NCI-H748 (cell line): ENCODE measurements at regions not wholly inside any gene's neighbourhood (a gene's known extent, or its start where the extent isn't known, plus 50 kb on each side); places are given as distances from the start of the nearest gene placed in this dataset.
A peak's percentile ranks its signal among the peaks of the same experiment; 100 is the strongest.

Source experiments
- DNase-seq: peaks from one replicate; lab custom pipeline; 2025; ENCODE audit not compliant: unreplicated experiment; lab: John Stamatoyannopoulos, UW

- no peak for DNase-seq
Measured at GRCh38 chr20:22652681-22653588, 68.6 kb upstream of the FOXA2 start.

DNA sequence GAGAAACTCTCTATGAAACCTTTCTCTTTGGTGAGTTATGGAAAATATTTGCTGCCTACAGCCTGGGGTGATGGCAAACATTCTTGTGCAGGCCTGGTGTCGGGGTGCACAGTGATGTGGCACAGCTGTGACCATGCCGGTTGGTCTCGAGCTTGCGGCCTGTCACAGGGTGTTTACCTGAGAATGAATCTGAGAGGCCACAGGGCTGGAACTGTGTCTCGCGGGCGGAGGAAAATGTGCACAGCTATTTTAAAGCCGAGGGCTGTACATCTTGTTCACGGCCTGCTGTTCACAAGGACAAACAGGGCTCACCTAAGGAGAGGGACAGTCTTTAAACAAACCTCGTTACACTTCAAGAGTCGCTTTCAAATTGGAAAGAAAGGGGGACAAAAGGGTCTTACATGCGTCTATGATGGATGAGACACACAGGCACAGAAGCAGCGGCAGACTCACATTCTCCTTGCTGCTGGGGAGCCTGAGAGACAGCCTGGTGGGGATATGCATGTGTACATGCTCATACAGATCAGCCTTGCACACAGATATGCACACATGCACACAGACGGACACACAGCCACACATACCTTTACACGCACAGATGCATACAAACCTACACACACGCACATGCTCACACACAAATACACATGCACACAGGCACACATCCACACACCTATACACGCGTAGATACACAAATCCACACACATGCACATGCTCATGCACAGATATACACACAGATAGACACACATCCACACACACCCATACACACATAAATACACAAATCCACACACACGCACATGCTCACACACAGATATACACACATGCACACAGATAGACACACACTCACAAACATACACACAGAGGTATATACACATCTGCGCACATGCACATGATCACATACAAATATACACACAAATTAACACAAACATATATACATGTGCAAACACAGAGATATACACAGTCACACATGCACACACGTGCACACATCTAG is 69.6 kb upstream of the FOXA2 start:
- no peak for DNase-seq

- no peak for DNase-seq
Measured at GRCh38 chr20:22663528-22664025, 79.2 kb upstream of the FOXA2 start.

GRCh38 chr20:22667198-22667597 is 82.8 kb upstream of the FOXA2 start:
- DNase-seq: no peak

- no peak for DNase-seq
Measured at GRCh38 chr20:22672191-22672590, 87.8 kb upstream of the FOXA2 start.

- peak; percentile 81 for DNase-seq
Measured at GRCh38 chr20:22673467-22673866, 89.1 kb upstream of the FOXA2 start.

DNA sequence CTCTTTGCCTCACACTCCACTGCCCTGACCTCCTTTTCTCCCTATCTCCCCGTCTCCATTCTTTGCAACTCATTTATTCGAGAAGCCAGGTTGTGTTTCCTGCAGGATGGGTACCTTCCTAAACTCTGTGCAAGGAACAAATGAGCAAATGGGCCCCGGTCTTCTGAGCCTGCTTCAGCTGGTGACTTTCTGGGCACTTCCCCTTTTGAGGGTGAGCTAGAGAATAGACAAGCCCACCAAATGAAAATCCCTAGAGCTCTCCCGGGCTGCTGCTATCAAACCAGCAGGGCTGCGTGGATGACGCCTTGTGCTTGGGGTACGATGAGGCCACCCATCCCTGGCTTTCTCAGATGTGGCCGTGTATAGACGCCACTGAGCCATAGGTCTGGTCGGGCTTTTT is 91.0 kb upstream of the FOXA2 start:
- DNase-seq: no peak

DNA sequence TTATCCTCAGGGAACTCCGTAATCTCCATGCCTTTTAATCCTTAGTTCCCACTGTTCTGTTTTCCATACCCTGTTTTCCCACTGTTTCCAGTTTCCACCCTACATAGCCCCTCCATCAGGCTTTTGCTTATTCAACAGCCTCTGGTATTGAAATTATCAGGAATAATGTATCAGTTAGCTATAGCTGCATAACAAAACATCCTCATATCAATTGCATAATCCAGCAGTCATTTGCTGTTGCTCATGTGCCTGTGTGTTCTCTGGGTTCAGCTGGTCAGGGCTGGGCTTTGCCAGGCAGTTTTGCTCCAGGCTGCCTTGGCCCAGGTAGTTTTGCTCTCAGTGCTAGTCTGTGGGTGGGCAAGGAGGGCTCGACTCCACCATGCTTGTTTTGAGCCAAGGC is 94.3 kb upstream of the FOXA2 start:
- no peak for DNase-seq

GRCh38 chr20:22679197-22679596 is 94.8 kb upstream of the FOXA2 start:
- DNase-seq: peak; percentile 25

DNA sequence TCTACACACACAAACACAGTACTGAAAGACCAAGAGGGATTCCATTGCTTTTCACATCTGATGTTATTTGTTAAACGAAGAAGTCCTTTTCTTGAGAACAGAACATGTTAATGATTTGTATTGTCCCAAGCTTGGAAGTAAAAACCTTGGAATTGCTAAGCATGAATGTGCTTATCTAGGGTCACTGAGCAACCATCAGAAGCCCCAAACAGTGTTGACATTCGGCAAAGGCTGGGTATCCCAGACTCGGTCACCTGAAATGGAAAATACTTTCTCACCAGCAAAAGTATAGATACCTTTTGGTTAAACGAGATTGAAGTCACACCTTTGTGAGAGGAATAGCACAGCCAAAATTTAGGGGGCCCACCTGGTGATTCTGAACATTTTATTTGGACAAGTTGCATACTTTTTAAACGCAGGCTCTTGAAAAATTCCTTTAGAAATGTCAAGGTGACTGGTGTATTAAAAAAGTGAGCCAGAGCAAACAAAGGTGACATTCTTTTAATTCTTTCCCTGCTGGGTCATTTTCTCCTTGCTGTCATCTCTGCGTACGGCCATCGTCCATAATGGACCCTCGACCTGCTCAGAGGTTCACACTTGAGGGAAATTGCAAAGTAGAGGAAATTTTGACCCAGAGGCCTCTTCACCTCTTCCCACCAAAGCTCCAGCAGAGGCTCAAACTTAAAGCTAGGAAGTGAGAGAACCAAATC is 95.8 kb upstream of the FOXA2 start:
- no peak for DNase-seq

DNA sequence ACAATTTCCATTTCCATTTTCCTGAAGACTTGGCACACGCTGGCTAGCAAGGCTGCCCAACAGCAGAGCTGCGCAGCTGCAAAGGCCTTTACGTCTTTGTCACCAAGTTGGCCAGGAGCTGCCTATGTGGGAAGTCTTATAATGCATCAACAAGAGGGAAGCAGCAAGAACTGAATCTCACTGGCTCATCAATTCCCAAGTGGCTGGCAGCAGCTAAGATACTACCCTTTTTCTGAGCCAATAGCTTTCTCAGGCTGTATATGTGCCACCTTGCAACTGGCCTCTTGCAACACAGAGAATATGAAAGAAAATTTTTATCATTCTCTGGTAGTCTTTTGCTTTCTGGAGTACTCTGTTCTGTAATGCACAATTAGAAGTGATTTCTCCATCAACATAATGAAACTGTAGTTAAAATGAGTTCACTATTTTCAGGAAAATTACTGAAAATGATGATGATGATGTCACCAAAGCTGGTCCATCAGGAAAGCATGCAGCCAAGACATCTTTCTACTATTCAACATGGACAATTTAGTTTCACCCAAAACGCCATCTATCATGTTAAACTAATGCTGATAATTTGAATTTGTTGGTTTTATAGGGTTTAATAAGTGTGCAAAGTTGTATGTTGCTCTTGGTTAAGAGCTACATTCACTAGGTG is 97.3 kb upstream of the FOXA2 start:
- DNase-seq: no peak

- no peak for DNase-seq
Measured at GRCh38 chr20:22682381-22682780, 98.0 kb upstream of the FOXA2 start.

GRCh38 chr20:22684072-22684762 is 99.8 kb upstream of the FOXA2 start:
- DNase-seq: peak; percentile 87

GRCh38 chr20:22684763-22685443 is 100.5 kb upstream of the FOXA2 start:
- peak; percentile 40 for DNase-seq

DNA sequence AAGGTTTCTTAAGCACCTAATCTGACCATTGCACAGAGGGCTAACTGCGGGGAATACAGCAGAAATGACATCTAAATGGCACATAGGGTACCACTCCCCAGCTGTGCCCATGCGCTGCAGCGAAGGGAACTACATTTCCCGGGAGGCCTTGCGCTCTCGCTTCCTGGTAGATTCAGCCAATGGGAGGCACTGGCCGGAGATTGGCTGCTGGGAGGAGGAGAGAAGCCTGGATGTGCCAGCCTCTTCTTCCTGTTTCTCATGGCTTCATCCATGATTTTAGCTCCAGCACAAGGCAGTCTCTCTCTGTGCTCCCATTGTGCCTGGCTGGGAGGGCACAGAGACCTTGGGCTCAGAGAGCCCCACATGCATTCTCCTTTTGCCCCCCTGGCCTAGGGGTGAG is 101.7 kb upstream of the FOXA2 start:
- peak; percentile 90 for DNase-seq

- no peak for DNase-seq
Measured at GRCh38 chr20:22687676-22688349, 103.4 kb upstream of the FOXA2 start.

- DNase-seq: no peak
Measured at GRCh38 chr20:22688485-22688884, 104.1 kb upstream of the FOXA2 start.

DNA sequence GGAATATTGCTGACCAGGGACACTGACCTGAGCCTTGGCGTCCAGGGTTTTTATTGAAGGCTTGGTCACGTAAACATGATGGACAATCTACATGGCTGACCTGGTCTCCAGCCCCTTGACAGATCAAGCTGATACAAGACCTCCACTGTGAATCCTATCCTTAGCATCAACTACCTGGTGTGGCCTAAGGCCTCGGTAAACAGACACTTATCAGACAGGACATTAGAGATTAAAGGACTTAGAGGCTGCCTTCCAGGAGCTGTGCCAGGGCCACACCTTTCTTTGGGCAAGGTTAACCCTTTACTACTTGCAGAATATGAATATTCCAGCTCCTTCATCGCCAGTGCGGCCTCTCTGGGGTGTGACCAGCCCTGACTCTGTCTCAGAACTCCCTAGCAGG is 104.9 kb upstream of the FOXA2 start:
- DNase-seq: no peak

DNA sequence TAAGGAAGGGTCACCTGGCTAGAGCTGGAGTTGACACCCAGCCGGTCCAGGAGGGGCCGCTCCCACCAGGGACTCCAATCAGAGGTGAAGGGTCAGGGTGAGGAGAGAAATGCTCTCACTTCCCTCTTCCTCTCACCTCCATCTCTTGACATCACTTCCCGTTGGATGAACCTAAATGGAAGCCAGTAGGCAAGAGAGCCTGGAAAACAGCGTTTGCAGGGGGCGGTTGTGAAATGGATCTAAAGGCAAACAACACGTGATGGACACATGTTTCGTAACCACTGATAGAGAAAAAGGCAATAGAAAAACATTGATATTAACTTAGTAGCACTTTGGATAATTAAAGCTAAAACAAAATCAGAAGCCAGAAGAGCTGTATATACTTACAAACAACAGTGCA is 105.6 kb upstream of the FOXA2 start:
- no peak for DNase-seq
